Hypothalamus (tissue), 51 donors: ENCODE measurements at regions not wholly inside any gene's neighbourhood (a gene's known extent, or its start where the extent isn't known, plus 50 kb on each side); places are given as distances from the start of the nearest gene placed in this dataset.

Experiments used
- DNase-seq, 51 donors: peaks; one replicate each; lab custom pipeline; 2025; lab: John Stamatoyannopoulos, UW

- DNase-seq: no peak
These were observed 253.7 kb downstream of the PDHA2 start for GRCh38 chr4:96093563-96093962.

- DNase-seq: no peak
These were observed 254.3 kb downstream of the PDHA2 start for GRCh38 chr4:96094183-96094582.

GRCh38 chr4:96097040-96097607, 257.2 kb downstream of the PDHA2 start:
- no peak for DNase-seq

- no peak for DNase-seq
These were observed 257.8 kb downstream of the PDHA2 start for GRCh38 chr4:96097693-96098092.

GRCh38 chr4:96099031-96099430, 259.1 kb downstream of the PDHA2 start:
- DNase-seq: no peak

GRCh38 chr4:96102541-96103026, 262.7 kb downstream of the PDHA2 start:
- DNase-seq: no peak

GRCh38 chr4:96103086-96103485, 263.2 kb downstream of the PDHA2 start:
- DNase-seq: no peak

GRCh38 chr4:96108146-96108545, 268.3 kb downstream of the PDHA2 start:
- no peak for DNase-seq

GRCh38 chr4:96112631-96113030, 272.7 kb downstream of the PDHA2 start:
- no peak for DNase-seq

- no peak for DNase-seq
These were observed 280.3 kb downstream of the PDHA2 start for GRCh38 chr4:96120206-96120605.

- no peak for DNase-seq
These were observed 286.3 kb downstream of the PDHA2 start for GRCh38 chr4:96126227-96126626.

GRCh38 chr4:96131186-96131585, 291.3 kb downstream of the PDHA2 start:
- no peak for DNase-seq

- DNase-seq: no peak
These were observed 294.9 kb downstream of the PDHA2 start for GRCh38 chr4:96134806-96135205.

GRCh38 chr4:96136056-96136455, 296.2 kb downstream of the PDHA2 start:
- no peak for DNase-seq

GRCh38 chr4:96139251-96139929, 299.5 kb downstream of the PDHA2 start:
- DNase-seq: no peak

GRCh38 chr4:96145601-96146000, 305.7 kb downstream of the PDHA2 start:
- DNase-seq: no peak

GRCh38 chr4:96146686-96147085, 306.8 kb downstream of the PDHA2 start:
- DNase-seq: no peak

GRCh38 chr4:96149894-96150293, 310.0 kb downstream of the PDHA2 start:
- no peak for DNase-seq

- no peak for DNase-seq
These were observed 310.6 kb downstream of the PDHA2 start for GRCh38 chr4:96150466-96150865.

- no peak for DNase-seq
These were observed 312.9 kb downstream of the PDHA2 start for GRCh38 chr4:96152824-96153223.

GRCh38 chr4:96154676-96155075, 314.8 kb downstream of the PDHA2 start:
- no peak for DNase-seq

GRCh38 chr4:96162636-96163035, 322.7 kb downstream of the PDHA2 start:
- DNase-seq: no peak
